ENCODE measurements at regions not wholly inside any gene's neighbourhood (a gene's known extent, or its start where the extent isn't known, plus 50 kb on each side); places are given as distances from the start of the nearest gene placed in this dataset.

- Histone ChIP-seq H3K9me3 (replicated peaks in 1 of 3) (no peaks in the 10 kb centered on the region), H3K27ac (no peak overlapping the region), H3K27me3 (no peaks in the 10 kb centered on the region), H3K4me3 (no peak overlapping the region), H3K36me3 (replicated peaks in 1 of 2) (no peaks in the 10 kb centered on the region), H3K4me1 (replicated peaks in 1 of 2) (no peaks in the 10 kb centered on the region)
- TF ChIP-seq, protein P1, sequence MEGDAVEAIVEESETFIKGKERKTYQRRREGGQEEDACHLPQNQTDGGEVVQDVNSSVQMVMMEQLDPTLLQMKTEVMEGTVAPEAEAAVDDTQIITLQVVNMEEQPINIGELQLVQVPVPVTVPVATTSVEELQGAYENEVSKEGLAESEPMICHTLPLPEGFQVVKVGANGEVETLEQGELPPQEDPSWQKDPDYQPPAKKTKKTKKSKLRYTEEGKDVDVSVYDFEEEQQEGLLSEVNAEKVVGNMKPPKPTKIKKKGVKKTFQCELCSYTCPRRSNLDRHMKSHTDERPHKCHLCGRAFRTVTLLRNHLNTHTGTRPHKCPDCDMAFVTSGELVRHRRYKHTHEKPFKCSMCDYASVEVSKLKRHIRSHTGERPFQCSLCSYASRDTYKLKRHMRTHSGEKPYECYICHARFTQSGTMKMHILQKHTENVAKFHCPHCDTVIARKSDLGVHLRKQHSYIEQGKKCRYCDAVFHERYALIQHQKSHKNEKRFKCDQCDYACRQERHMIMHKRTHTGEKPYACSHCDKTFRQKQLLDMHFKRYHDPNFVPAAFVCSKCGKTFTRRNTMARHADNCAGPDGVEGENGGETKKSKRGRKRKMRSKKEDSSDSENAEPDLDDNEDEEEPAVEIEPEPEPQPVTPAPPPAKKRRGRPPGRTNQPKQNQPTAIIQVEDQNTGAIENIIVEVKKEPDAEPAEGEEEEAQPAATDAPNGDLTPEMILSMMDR (IDR thresholded peaks at IDR 0.05), result no peak
- no peak for TF ChIP-seq POLR2A (IDR thresholded peaks at IDR 0.05)
- DNase-seq, result no peak
- intact Hi-C loops (cut with DNase I), result no loop called here
- 87 to 94% (median 92%) methylated on average over 8 to 10 of the region's 10 CpGs for whole genome bisulfite sequencing, 4 donors
These were observed 50.9 kb upstream of the RTL6 start for GRCh38 chr22:44548981-44549380.
